ENCODE measurements at regions not wholly inside any gene's neighbourhood (a gene's known extent, or its start where the extent isn't known, plus 50 kb on each side); places are given as distances from the start of the nearest gene placed in this dataset.
"Not testable (repeated sequence)": the region's sequence is repeated elsewhere in the genome, so short reads cannot be mapped to it uniquely, and the experiment has no call there.

DNA sequence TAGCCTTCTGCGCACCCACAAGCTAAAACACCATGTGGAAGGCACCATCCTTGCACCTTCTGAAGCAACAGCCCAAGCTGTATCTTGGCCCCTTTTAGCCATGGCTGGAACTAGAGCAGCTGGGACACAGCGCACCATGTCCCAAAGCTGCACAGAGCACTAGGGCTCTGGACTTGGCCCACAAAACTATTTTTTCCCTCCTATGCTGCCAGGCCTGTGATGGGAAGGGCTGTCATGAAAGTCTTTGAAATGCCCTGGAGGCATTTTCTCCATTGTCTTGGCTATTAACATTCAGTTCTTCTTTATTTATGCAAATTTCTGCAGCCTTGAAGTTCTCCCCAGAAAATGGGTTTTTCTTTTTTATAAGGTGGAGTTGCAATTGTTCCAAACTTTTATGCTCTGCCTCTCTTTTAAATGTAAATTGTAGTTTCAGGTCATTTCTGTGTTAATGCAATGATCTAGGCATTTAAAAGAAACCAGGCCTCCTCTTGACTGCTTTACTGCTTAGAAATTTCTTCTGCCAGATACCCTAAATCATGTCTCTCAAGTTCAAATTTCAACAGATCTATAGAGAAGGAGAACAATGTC, 996.3 kb downstream of the TAF11L14 start:
- DNase-seq: no peak

DNA sequence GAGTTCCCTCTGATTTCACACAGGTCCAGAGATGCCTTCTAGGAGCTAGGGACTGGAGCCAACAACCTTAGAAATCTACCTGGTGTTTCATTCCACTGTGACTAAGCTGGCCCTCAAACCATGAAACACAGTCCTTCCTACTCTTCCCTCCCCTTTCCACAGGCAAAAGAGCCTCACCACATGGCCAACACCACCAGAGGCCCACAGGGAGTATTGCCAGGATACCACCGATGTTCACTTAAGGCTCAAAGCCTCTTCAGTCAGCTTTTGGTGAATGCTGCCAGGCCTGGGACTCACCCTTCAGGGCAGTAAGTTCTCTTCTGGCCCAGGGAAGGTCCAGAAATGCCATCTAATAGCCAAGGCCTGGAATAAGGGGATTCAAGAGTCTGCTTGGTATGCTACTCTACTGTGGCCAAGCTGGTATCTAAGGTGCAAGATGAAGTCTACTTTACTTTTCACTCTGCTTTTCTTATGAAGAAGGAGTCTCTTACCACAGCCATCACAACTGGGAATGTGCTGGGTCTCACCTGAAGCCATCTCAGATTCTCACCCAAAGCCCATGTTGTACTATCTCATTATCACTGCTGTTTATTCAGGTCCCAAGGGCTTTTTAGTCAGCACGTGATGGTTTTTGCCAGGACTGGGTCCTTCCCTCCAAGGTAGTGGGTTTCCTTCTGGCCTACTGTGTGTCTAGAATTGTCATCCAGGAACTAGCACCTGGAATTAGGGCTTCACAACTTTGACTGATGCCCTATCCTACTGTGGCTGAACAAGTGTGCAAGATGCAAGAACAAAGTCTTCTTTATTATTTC, 1018.4 kb downstream of the TAF11L14 start:
- no peak for DNase-seq

DNA sequence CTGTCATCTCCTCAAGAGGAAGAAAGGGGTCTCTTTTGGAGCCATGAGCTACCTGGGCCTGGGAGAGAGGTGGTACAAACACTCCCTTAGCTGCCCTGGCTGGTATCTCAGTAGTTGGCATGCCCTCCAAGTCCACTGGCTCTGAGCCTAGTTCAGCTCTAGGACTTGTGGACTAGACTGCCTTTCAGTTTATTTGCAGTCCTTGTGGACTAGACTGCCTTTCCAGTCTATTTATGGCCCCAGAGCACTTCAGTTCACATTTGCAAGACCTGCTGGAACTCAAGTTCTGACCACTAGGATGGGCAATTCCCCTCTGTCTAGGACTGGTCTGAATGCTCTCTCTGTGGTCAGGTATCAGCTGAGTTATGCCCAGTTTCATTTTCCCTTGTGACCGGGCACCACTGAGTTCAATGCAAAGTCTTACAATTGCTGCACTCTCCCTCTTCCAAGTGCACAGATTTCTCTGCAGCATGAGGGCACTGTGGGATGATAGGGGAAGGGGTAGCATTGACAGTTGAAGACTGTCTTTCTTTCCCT, 1019.0 kb downstream of the TAF11L14 start:
- DNase-seq: no peak

DNA sequence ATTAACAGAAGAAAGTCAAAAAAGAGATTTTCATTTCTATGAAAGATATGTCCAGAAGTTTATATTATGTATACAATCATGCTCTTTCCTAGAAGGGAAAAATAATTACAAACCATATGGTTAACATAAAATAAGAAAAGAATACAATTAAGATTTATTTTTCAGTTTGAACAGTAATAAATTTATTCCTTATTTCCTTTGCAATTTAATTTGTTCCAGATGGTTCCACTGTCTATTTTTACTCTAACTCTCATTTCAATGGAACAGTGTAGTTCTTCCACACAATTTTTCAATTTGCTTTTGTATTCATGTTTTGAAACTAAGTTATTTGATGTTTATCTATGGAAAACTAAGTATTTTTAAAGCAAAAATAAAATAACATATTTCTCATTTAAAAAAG, 1026.3 kb downstream of the TAF11L14 start:
- DNase-seq: no peak

DNA sequence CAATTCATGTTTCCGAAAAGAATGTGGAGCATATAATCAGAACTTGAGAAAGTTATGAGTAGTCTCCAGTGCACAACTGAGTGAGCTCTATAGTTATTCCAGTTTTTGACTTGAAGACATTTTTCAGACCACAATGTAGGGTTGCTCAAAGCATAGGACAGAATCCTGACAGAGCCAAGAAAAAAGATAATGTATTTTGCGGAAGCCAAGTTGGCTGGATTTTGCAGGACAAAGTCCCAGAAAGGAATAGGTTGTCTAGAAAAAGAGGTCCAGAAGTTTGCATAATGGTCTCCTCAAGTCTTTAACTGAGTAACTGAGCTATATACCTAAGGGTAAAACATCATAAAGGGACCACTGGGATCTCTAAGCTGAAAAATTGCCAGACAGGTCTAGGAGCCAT, 1028.0 kb downstream of the TAF11L14 start:
- DNase-seq: no peak

DNA sequence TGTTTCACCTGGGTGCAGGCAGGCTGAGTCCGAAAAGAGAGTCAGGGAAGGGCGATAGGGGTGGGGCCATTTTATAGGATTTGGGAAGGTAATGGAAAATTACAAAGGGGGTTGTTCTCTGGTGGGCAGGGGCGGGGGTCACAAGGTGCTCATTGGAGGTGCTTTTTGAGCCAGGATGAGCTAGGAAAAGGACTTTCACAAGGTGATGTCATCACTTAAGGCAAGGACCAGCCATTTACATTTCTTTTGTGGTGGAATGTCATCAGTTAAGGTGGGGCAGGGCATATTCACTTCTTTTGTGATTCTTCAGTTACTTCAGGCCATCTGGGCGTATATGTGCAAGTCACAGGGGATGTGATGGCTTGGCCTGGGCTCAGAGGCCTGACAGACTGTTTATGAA, 1040.0 kb downstream of the TAF11L14 start:
- not testable (repeated sequence) for DNase-seq

DNA sequence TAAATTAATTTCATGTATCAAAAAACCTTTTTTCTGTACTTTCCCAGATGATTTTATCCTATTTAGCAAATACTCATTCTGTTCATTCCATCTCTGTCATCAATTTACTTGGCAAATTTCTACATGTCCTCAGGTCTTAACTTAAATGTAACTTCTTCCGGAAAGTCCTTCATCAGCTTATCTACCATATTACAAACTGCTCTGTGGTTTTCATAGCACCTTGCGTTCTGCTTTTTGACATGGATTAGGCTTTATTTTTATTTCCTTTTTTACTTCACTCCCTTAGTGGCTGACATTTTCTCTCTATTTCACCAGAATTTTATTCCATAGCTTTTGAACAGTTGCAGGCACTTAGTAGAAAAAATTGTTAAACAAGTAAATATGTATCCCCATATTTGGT, 1040.8 kb downstream of the TAF11L14 start:
- DNase-seq: no peak

DNA sequence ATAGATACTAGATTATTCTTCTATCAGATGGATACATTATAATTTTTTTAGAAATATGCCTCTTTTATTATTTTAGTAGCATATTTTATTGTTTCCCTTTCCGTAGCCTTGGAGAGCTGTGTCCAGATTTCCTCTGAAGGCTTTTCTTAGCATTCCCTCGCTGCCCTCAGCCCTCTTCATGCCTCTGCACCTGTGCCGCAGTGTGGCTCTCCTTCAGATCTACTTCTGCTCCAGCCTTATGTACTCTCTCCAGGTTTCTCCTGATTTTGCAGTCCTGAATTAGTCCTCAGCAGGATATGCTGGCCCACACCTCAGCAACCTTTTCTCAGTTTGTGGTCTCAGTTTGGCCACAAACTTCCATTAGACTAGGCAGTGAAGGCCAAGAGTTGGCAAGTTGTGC, 1052.0 kb downstream of the TAF11L14 start:
- DNase-seq: no peak

DNA sequence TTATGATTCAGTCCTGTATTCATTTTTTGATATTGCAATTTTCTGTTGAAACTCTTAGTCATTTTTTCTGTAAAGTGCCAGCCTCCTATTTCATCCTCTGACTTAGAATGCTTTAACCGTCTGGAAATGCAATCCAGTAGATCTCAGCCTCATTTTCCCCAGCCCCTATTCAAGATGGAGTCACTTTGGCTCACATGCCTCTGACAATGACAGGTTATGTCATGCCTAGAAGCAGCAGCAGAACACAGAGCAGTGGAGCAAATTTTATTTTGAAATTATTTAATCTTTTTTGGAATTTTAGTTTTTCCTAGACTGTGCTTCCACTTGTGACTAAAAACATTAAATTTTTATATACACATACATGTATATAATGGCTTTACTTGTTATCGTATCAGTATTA, 1053.2 kb downstream of the TAF11L14 start:
- no peak for DNase-seq

DNA sequence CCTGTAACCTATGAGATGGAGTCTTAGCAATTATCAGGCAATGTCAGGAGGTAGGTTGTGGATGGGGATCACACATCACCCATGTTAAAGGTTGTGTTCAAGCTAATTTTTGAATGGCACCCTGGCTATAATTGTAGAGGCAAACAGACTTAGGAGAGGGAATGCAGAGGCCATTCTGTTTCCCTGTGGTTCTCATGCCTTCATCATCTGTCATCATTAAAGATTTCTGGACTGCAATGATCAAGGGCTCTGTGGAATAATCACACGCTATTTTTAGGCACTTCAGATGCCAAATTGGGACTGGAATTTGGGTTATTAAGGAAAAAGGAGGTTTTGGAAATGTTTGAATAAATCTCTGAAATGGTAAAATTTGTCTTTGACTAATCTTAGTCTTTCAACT, 1065.4 kb downstream of the TAF11L14 start:
- DNase-seq: no peak

DNA sequence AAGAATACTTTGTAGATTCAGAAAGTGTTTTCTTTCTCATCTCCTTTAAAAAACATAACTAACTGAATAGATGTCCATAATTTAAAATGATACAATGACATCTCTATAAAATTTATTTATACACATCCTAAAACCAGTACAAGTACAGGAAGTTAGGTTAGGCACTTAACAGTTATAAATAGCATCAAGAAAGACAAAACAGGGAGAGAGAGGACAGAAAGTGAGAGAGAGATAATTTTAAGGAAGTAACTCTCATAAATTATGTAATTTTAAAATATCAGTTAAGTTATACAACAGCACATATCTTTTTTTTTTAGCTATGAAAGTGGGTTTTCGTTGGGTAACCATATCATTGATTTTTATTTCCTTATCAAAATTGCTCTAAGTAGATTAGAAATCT, 1068.6 kb downstream of the TAF11L14 start:
- no peak for DNase-seq

DNA sequence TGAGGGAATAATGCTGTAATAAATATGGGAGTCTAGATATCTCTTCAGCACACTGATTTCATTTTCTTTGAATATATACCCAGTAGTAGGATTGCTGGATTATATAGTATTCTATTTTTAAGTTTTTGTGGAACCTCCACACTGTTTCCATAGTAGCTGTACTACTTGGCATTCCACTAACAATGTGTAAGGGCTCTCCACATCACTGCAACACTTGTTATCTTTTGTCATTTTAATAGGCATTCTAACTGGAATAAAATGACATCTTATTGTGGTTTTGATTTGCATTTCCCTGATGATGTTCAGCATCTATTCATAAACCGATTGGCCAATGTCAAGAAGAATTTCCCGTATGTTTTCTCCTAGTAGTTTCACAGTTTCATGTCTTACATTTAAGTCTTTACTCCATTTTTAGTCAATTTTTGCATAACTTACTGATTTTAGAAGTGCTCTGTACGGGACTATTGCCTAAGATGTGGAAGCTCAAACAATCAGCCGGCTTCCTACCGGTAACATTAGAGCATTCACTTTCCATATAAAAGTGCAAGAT, 1078.8 kb downstream of the TAF11L14 start:
- no peak for DNase-seq

DNA sequence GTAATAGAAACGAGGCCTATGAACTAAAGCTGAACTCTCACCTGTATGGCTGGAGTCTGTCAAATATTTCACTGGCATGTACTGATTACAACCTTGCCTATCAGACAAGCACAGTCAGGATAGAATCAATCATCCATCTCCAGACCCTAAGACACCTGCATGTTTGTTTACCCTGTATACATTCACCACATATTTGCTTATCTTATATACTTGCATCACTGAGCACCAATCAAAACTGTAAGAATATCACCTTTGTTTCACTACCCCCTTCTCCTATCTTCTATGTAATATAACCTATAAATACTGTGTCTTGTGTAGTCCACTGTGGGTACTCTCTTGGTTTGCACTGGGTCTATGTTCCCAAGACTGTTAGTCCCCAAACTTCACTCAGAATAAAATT, 1085.7 kb downstream of the TAF11L14 start:
- no peak for DNase-seq

DNA sequence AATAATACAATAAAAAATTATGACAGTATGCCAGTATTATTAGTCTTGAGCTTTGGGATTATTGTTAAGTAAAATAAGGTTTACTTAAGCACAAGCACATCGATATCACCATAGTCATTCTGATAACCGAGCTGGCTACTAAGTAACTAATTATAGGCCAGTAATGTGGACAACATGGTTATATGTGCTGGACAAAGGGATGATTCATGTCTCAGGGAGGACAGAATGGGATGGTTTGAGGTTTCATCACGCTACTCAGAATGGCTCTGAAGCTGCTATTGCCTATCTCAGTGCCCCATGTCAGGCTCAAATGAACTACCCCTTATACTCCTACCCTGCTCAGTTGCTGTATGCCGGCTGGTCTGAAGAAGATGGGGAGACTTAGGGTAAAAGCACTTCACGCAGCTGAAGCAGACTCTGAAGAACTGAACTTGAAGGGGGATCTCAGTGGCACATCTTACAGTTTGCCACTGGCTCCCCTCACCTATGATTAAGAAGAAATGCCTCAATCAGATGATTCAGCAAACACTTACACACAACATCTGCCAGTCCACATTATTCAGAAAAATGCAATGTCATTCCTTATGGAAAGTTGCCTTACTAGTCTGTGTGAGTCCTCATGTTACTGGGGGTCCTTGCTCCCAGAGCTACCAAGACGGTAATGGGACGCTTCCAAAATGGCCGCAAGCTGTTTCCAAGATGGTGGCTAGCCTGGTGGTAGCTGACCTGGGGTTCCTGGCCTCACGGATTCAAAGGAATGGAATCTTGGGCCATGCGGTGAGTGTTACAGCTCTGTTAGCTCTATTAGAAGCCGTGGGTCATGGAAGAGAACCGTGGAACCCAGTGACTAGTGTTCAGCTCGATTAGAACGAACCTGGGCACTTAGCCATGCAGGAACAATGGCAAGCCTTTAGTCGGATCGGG, 1098.6 kb downstream of the TAF11L14 start:
- DNase-seq: no peak

DNA sequence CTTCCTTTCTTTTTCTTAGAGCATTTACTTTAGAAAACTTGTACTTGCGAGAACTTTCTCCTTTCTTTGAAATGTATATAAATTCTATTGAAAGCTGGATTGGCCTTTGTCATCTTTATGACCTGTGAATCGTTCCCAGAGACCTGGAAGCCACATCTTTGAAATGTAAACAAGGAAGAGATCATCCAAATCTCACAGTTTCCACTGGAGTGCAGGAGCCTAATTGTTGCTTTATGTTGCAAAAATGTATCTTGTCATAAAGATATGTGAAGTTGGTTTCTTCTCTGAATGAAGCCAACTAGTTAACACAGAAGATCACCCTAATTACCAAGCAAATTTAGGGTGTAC, 1101.8 kb downstream of the TAF11L14 start:
- DNase-seq: no peak

DNA sequence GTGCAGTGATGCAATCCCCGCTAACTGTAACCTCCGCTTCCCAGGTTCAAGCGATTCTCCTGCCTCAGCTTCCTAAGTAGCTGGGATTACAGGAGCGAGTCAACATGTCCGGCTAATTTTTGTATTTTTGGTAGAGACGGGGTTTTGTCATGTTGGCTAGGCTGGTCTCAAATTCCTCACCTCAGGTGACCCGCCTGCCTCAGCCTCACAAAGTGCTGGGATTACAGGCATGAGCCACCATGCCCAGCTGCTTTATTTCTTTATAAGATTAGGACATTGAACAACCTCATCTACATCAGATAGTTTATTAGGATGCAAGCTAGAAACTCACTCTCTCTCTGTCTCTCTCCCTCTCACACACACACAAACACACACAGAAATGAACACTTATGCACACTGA, 1102.5 kb downstream of the TAF11L14 start:
- not testable (repeated sequence) for DNase-seq

DNA sequence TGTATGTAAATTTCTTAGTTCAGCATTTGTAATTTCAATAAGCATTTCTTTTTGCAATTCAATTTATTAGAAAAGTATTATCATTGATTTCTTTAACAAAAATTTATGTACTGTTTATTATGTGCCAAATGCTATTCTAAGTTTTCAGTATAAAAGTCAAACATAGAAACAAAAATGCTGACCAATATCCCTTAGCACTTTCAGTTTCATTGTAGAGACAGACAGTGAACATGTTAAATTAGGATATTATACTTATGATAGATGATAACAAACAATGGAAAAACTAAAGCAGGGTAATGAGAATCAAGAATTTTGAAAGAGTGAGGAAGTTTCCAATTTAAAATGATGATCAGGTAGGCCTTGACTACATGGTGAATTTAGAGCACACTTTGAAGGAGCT, 1106.0 kb downstream of the TAF11L14 start:
- no peak for DNase-seq

DNA sequence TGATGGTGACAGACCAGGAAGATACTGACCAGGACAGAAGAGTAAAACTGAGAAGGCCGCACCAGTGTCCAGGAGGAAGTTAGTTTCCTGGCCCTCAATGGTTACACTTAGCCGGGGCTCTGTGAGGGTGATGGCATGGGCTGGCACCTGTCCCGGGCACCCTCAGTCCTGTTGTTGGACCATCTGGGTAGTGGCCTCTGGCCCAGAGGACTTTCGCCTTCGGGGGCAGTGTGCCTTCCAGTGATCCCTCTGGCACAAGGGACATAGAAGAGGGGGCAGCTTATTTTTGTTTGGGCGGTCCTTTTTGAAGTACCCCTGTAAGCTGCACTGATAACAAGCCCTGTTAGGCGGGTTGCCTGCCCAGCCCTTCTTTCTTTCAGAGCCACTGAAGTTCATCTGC, 1108.6 kb downstream of the TAF11L14 start:
- no peak for DNase-seq

DNA sequence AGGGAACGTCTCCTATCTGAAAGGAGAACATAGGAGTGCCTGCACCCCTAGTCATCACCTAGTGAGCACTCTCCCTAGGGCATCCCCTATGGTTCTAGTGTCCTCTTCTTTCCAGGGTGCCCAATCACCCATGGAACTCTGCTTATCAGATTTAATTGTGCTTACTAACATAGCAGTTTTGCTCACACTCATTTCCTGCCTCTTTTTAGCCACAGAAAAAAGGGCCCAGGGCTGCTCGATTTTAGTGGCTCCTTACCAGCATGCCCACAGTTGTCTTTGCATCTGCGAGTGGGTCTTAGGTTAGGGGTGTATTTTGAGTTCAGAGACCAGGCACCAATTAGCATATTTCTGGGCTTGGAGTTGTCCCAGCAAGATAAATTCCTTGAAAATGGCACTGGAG, 1110.2 kb downstream of the TAF11L14 start:
- DNase-seq: peak; percentile 13

DNA sequence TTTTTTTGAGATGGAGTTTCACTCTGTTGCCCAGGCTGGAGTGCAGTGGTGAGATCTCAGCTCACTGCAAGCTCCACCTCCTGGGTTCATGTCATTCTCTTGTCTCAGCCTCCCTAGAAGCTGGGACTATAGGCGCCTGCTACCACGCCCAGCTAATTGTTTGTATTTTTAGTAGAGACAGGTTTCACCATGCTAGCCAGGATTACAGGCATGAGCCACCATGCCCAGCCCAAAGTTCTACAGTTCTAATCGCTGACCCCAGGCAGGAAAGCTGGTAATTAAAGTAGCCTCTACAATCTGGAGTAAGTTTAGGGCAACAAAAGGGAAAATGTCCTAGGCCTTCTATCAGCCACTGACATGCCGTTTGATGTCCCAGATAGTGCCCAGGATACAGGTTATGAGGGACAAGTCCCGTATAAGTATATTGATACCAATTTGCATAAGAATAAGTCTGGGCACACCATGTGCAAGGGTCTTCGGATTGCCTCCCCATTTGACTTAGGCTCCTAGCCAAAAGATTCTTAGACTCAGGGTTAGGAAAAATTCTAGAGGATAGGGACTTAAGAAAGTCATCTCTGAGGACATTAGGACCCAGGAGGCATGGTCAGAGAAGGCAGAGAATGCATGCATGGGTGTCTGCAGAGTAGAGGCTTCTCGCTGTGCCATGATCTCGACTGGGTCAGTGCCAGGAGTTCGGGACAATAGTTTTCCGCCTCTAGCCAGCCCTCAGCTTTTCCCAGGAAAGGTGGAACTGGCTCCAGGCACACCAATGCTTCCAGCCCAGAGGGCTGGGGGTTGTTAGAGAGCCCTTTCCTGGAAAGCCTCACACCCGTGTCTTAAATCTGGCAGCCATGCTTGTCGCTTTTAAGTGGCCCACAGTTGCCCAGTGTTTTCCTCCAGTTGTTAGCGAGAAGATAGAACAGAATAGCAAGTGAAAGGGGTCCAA, 1111.1 kb downstream of the TAF11L14 start:
- peak; percentile 27 for DNase-seq

DNA sequence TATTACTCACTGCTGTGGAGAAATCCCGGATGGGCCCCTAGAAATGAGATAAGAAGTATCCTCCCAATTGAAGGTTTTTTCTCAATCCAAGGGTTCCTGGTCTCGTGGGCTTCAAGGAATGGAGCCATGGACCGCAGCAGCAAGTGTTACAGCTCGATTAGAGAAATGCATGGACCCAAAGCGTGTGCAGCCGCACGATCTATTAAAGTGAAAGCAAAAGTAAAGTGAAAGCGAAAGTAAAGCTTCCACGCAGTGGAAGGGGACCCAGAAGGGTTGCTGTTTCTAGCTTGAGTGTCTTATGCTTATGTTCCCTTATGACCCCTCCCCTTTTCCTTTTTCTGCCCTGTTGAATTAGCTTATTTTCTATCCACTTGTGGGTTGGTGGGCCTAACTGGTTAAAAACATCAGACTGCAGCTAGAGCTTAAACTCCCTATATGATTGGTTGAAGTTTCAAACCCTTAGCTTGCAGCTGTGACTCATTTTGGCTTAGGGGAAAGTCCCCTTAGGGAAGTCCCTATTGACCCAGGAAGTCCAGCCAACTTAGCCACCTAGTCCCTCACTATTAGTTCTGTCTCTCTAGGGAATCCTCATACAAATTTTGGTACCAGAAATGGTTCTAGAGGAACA, 1111.8 kb downstream of the TAF11L14 start:
- peak; percentile 56 for DNase-seq

DNA sequence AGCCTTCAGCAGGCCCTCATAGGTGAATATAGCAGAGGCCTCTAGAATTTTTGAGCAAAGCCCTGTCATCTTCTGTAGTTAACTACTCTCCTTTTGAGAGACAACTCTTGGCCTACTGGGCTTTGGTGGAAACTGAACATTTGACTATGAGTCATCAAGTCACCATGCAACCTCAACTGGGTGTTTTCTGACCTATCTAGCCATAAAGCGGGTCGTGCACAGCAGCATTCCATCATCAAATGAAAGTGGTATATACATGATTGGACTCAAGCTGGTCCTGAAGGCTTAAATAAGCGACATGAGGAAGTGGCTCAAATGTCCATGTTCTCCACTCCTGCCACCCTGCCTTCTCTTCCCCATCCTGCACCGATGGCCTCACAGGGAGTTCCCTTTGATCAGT, 1115.5 kb downstream of the TAF11L14 start:
- no peak for DNase-seq

Data from stimulated activated CD4-positive, alpha-beta T cell treated with anti-CD3 and anti-CD28 coated beads, Interleukin-4, amount 100 ng/mL, for 24 hours (primary cell).